ENCODE measurements at regions not wholly inside any gene's neighbourhood (a gene's known extent, or its start where the extent isn't known, plus 50 kb on each side); places are given as distances from the start of the nearest gene placed in this dataset.

DNA sequence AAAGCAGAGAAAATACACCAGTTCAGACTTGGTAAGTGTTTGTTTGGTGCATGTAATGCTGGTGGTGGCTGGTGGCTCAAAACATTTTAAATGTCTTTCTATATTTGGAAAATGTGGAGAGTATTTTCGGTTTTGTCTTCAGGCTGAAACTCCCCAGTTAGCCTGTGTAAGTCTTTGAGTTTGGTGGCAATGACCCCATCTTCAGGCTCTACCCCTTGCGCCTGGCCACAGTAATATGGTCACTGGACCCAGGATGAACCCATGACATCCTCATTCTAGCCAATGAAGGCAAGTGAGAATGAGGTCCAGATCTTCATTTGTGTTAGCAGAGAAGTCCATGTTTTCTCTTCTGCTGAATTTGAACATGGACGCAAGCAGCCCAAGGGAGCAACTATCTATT, 422.6 kb downstream of the BRINP1 start:
- H3K27ac ChIP-seq: no peak overlapping the region
- H3K4me3 ChIP-seq: no peak overlapping the region

DNA sequence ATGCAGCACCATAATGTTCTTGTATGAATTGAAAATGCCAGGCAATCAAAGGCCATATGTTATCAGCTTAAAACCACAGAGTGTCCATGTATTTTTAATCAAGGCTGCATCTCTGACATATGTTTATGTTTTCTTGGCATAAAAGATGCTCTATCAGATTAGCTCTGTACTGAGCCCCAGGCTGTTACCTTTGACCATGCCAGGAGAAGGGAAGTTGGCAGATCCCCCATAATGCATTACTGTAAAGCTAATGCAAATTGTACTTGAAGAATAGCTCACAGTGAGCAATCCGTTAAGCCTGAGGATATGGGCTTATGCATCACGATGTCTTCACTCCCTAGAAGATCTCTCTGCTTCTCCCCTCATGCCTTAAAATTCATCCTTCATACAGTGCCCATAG, 414.4 kb downstream of the BRINP1 start:
- no peak overlapping the region for H3K4me3 ChIP-seq

DNA sequence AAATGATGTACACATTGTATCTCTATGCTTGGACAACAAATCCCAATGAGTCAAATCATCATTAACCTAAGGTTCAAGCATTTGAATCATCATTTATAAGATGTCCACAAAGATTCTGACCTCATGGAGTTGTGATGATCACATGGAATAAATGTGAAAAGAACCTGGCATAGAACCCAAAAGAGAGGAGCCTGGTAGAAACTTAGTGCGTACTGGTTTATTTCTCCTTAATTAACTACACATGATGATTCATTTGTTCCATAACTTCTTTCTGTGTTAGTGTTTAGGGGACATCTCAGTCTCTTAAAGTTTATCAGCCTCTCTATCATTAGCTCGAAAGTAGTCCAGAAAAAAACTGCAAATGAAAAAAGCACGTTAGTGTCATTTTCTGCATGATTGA, 411.6 kb downstream of the BRINP1 start:
- H3K27ac ChIP-seq: no peak overlapping the region

More for the DNA sequence above, 414.4 kb downstream of the BRINP1 start:
- H3K27ac ChIP-seq: no peak overlapping the region

DNA sequence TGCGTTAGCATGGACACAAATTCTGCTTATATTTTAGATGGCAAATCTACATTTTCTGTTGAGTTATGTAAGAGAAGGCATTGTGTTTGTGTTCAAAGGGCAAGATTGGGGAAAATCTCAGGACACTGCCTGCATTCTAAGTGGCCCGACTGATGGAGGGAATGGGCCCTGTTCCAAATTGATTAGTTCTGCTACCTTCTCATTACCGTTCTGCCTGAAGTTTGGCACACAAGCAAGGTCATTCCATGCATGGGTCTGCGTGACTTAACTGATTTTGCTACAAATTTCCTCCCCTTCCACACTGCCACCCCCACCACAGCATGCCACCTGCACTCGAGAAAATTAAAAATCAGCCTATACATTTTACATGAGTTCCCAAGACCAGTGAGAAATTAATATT, 409.9 kb downstream of the BRINP1 start:
- no peak overlapping the region for H3K4me3 ChIP-seq
- no peak overlapping the region for H3K27ac ChIP-seq

More for the DNA sequence above, 411.6 kb downstream of the BRINP1 start:
- H3K4me3 ChIP-seq: no peak overlapping the region

DNA sequence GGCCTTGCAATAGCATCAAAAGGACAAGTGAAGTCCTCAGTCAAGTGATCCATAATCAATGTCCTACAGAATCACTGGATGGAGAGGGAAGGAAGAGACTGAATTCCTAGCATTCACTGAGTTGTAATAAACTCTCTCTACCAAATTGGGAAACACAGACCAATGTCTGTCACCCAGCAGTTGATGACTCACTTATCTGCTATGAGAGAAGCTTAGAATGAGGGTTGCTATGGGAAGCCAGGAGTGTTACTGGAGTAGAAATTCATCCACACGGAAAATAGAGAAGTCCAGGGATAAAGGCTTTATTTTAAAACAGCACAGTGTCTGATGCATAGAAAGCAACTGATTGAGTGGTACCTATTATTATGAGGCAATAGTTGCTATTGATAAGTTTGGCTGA, 407.4 kb downstream of the BRINP1 start:
- H3K27ac ChIP-seq: no peak overlapping the region

DNA sequence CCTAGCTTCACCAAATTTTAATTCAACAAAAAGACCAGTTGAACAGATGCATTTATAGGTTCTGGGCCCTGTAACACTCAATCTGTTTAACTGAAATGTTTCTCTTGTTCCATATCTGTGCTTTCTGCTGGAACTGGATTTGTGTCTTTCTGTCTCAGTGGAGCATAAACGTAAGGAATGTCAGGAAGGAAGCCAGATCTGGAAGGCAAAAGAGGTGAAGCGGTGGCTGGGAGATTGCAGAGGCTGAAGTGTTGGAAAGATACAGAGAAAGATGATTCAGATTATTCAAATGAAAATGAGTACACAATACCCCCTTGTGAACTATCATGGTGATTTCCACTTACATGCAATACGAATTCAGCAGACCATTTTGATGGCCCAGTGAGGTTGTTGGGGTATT, 406.8 kb downstream of the BRINP1 start:
- H3K27ac ChIP-seq: no peak overlapping the region
- no peak overlapping the region for H3K4me3 ChIP-seq

More for the DNA sequence above, 407.4 kb downstream of the BRINP1 start:
- no peak overlapping the region for H3K4me3 ChIP-seq

DNA sequence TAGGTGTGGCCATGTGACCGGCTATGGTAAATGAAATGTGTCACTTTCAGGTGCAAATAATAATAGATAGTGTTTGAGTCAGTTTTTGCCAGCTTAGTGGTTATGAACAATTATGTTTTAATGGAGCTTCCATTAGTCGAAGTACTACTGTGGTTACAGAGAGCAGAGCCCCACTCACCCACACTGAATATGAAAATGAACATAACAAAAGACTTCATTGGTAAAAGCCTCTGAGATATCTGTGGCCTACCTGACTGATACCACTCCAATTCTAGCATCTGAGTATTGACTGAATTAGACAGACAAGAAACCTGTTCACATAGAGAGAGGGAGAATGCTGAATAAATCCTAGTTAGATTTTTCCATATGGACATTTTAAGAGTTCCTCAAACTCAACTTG, 405.6 kb downstream of the BRINP1 start:
- no peak overlapping the region for H3K27ac ChIP-seq
- no peak overlapping the region for H3K4me3 ChIP-seq

DNA sequence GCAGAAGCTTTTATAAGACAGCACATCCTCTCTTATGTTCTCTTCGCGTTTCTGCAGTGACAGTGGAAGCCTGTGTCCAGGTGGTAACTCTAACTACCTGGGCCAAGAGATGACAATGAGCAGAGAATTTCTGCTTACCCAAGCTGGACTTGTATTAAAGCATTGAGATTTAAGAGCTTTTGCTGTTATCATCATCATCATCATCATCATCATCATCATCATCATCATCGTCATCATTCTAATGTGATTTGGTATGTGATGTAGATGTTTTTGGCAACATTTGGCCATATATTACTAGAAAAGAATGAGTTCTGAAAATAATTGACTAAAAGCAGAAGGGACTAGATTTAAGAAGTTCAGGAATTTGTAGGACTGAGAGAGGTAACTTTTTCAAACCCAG, 401.3 kb downstream of the BRINP1 start:
- Histone ChIP-seq H3K4me3 (no peak overlapping the region), H3K27ac (no peak overlapping the region)

DNA sequence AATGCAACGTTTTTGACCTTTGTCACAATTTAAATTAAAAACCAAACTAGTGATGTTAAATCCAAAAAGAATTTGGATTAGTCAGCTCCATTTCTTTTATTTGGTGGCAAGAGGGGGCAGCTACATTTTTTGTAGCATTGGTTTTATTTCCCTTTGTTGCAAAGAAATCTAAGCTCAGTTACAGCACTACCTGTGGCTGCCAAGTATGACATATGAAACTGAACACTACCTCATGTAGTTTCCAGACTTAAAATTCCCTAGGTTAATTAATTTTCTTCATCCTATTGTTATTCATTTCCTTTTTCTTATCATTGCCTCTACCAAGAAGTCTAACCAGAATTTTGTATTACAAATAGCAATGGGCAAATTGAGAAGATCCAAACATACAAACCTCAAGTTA, 393.5 kb downstream of the BRINP1 start:
- no peak overlapping the region for H3K27ac ChIP-seq

DNA sequence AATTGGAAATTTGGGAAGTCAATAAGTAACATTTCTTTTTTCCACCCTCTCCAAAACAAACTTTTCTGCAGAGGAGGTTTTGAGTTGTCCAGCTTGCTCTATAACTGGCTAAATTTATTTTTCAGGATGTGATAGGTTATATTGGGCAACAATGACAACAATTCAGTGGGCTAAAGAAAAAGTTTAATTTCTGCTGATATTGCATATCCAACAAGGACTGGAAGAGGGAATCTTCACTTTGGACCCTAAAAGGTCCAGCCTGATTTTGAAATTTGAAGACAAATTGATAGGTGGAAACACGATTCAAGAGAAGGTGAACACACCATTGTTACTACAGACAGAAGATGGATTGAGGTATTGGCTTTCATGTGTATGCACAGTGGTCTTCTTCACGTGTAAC, 393.1 kb downstream of the BRINP1 start:
- Histone ChIP-seq H3K4me3 (no peak overlapping the region), H3K27ac (no peak overlapping the region)

More for the DNA sequence above, 393.5 kb downstream of the BRINP1 start:
- H3K4me3 ChIP-seq: no peak overlapping the region

DNA sequence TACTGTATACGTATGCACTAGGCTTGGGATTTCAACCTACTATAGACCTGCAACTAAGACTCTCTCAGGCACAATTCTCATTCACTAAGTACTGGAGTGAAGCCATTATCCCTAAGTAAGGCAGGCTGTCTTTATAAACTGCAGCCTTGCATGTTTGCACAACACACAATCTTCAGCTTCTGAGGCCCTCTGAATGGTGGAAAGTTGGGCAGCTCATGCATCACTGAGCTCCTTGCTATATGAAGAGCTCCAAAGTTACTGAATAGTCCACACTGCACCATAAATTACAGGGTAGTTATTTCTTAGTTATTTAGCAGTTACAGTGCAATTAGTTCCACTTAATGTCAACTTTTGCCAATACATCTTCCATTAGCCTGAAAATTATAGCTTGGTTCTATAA, 384.6 kb downstream of the BRINP1 start:
- no peak overlapping the region for H3K4me3 ChIP-seq

DNA sequence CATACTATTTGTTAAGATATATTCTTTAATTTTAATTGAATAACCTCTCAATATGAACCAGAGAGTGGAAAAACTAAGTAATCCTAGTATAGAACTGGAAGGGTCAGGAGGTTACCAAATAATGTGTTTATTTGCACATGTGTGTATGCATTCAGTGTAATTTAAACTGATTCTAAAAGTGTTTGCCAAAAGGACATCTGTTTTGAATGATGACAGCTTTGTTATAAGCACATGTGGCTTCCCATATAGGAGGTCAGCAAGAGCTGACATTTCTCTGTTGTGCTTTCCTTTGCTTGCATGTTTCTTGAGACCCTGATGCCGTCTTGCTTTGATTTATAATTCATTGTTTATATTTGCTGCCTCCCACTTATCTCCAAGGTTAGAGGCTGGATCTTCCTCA, 383.4 kb downstream of the BRINP1 start:
- Histone ChIP-seq H3K27ac (no peak overlapping the region), H3K4me3 (no peak overlapping the region)

More for the DNA sequence above, 384.6 kb downstream of the BRINP1 start:
- H3K27ac ChIP-seq: no peak overlapping the region

DNA sequence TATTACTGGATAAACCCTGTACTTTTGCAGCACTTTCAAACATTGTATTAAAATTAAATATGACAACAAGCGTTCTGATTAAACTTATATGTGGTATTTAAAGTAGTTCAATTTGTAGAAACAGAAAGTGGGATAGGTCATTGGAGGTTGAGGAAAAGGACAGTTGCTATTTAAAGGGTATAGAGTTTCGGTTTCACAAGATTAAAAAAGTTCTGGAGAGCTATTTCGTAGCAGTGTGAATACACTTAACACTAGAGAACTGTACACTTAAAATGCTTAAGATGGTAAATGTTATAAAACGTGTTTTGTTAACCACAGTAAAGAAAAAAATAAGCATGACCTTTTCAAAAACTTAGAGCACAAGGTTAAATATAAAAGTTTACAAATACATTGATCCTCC, 382.1 kb downstream of the BRINP1 start:
- H3K27ac ChIP-seq: no peak overlapping the region

DNA sequence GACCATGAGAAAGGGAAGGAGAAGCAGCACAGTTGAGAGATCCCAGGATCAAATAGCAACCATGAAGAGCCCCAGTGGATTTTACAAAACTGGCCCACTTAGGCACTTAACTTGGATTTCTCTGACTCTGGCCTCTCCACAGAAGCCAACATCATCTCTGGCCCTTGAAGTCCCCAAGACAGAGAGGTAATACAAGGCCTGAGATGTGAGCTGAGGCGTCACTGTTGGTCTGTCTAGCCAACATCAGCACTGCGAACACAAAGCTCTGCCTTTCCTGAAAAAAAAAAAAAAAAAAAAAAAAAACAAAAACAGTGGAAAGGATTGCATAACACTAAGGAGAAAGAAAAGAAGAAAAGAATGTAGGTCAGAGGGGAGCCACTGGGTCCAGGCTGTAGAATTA, 378.3 kb downstream of the BRINP1 start:
- H3K27ac ChIP-seq: no peak overlapping the region
- no peak overlapping the region for H3K4me3 ChIP-seq

More for the DNA sequence above, 382.1 kb downstream of the BRINP1 start:
- no peak overlapping the region for H3K4me3 ChIP-seq

DNA sequence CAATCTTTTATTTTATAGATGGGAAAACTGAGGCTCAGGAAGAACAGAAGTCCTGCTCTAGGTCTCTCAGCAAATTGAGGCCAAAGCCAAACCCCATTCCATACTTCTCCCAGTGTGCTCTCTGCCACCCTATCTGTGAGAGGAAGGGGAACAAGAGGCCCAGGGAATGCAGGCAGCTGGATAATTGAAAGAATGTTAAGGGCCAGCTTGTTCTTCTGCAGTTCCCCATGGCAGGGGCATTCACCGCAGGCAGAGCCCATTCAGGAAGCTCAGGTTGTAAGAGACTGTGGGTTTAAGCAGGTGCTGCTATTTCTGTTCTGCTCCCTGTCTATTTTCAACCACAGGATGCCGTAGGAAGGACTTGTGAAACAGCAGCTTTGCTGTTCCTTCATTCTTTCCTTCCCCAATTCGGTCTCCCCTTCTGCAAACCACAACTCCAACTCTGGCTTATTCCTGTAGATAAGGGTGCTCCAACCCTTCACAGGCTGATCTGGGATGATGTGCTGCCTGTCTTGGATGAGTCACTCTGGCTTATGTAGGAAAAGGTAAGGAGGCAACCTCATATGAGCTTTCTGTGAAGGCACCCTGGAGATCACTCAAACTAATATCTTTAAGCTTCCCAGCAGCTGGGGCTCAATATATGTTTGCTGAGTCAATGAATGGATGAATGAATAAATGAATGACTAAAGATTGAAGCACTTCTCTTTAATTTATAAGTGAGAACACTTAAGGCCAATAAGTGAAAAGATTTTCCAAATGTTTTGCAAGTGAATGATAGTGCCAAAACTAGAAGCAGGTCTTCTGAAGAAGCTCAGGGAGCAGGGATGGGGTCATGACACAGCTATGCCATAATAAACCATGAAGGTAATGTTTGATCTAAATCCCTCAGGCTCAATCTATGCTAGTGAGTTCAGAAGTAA, 377.6 kb downstream of the BRINP1 start:
- Histone ChIP-seq H3K4me3 (no peak overlapping the region), H3K27ac (no peak overlapping the region)

DNA sequence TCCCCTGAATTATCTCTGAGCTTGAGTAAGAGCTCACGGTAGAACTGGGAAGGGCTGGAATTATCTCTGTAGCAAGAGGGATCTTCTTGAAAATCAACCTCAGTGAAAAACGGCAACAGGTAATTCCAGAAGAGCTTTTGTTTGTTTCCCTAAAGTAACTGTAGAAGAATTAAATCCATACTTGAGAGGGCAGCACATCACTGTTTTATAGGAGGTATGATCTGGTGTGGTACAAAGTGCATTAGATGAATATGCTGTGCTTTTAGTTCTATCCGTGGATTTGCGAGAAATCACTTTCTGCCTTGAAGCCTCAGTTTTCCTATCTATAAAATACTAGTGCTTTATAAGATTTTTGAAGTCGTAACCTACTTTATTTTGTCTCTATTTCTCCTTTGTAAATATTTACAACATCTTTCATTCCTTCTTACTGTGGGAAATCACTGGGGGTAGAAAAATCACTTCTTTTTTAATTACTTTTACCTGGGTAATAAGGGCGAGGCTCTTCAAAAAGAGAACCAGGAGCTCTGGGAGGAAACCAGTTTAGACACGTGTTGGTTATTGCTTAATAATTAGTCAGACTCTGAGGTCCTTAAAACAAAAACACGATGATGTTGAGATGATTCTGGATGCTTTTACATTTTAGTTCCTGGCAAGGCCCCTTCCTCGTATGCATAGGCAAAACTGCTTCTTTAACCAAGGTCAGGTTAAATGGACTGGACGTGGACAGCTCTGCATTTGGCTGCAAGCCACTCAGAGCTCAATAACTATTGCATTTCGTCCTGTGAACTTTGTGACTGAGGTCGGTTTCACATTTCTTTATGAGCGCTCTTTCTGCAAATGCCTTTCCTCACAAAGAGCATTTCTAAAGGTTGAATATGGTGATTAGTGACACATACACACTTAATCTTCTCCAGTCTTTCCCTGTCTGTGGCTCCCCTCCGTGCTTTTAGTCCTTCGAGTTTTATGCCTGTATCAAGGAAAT, 376.1 kb downstream of the BRINP1 start:
- Histone ChIP-seq H3K4me3 (no peak overlapping the region), H3K27ac (no peak overlapping the region)

DNA sequence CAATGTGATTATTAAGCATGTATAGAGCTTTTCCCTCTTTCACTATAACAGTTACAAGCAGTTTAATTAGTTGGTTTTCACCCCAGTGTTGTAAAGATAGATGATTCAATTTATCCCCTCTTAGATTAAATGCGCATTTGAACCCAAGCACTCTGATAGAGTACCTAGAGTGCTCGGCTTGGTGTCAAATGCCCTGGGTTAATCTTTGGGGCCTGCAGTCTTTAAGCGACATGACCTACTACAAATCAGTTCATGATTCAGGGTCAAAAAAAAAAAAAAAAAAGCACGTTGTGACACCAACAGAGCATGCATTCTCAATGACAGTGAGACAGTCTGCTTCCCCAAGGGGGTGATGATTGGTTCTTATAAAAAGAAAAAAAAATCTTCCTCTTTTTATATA, 375.3 kb downstream of the BRINP1 start:
- H3K4me3 ChIP-seq: no peak overlapping the region
- no peak overlapping the region for H3K27ac ChIP-seq

DNA sequence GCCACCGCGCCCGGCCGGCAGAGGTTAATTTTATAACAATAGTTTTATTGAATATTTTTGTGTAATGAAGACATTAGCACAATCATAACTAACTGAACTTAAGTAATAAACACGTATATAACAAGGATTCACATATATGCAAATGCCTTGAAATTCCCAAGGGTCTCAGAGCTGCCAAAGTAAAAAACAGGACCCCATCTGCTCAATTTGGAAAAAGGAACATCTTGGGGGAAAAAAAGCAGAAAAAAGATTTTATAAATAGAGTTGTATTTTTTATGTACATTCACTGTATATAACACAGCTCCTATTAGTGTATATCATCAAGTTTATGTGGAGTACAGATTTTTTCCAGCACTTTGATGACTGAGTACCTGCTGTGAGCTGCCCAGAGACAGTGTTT, 366.7 kb downstream of the BRINP1 start:
- Histone ChIP-seq H3K4me3 (no peak overlapping the region), H3K27ac (peak overlapping the region in 1 of 21 experiments; percentile 61)

DNA sequence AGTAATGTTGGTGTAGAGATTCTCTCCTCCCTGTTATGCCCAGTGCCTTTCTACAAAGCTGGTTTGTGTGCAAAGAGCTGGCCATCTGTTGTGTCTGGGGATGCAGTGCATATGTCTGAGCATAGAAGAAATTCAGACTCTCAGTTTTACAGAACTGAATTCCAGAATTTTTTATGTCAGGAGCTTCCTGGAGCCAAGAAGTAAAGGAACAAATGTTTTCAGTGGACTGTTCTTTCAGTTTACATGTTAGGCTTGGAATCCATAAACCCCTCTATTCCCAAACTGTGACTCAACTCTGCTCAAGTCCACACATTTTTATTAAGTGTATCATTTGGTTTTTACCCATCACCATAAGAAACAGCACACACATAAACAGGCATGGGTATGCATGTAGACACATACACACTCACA, 366.0 kb downstream of the BRINP1 start:
- H3K27ac ChIP-seq: peak overlapping the region in 2 of 21 experiments; percentile 41 to 61

DNA sequence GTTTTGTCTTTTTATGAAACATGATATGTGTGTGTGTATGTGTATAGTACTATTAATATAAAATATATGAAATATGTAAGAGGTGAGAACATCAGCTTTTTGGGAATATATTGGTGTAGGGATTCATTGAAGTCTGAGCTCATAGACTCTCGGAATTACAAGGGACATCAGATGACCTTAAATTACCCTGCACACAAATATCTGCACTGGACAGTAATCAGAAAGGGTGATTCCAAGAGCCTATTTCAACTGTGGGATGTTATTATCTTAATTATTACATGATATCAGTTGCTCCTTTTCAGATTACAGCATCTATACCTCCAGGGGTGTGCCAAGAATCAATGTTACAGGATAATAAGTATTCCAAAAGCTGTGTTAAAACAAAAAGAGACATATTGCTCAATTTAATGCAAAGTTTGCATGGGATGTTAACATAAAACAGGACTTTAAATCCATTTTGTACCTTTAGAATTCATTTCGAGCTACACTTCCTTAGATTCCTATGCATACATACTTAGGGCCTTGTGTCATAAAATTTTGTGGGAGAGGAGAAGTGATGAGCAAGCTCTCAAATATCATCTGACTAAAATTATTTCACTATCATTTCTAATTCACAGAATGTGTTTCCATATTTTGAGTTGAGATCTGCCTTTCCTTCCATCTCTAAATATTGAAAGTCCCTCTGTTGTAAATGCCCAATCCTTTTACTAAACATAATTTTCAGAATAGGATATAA, 365.2 kb downstream of the BRINP1 start:
- Histone ChIP-seq H3K4me3 (no peak overlapping the region), H3K27ac (peak overlapping the region in 3 of 21 experiments; percentile 11 to 61 (median 50))

More for the DNA sequence above, 366.0 kb downstream of the BRINP1 start:
- H3K4me3 ChIP-seq: no peak overlapping the region

Data from skin epidermis (tissue), 12 donors.